GM23338 (cell line): ENCODE measurements at regions not wholly inside any gene's neighbourhood (a gene's known extent, or its start where the extent isn't known, plus 50 kb on each side); places are given as distances from the start of the nearest gene placed in this dataset.

Source experiments
- CREB1 ChIP-seq: fragments of 250-450 bp; sonication (Bioruptor Pico); IDR thresholded peaks from 2 replicates; pipeline ENCODE4 v1.5.0; 2020; ENCODE audit warnings: low read depth, mild to moderate bottlenecking, moderate library complexity
- CTCF ChIP-seq, 2 experiments: fragments of 200-600 bp in 1 of 2; sonication (generic) in 1 of 2; conservative IDR thresholded peaks; 2 replicates each; pipeline versions ENCODE4 v1.5.1 to v1.6.1; 2016 to 2017; ENCODE audit warnings: antibody characterized with exemption in 2 of 2, low read depth in 2 of 2, mild to moderate bottlenecking in 2 of 2, moderate library complexity in 1 of 2
- EZH2 ChIP-seq: fragments of 200-600 bp; sonication (generic); IDR thresholded peaks from one replicate; pipeline ENCODE4 v1.8.0; 2017; ENCODE audit warnings: antibody characterized with exemption, mild to moderate bottlenecking, low read depth; ENCODE audit not compliant: unreplicated experiment
- POLR2AphosphoS5 ChIP-seq: IDR thresholded peaks from 2 replicates; pipeline ENCODE4 v1.6.1; 2016; ENCODE audit warnings: antibody characterized with exemption, low read depth
- REST ChIP-seq: IDR thresholded peaks from one replicate; pipeline ENCODE4 v1.6.1; 2018; ENCODE audit warnings: antibody characterized with exemption; ENCODE audit not compliant: unreplicated experiment

GRCh38 chr13:34826432-34826831 is 115.6 kb upstream of the NBEA start:
- no peak for TF ChIP-seq CTCF (conservative IDR thresholded peaks at IDR 0.05; ENCODE audit: low read depth in 2 of 2)
- TF ChIP-seq EZH2, result no peak
- TF ChIP-seq POLR2AphosphoS5, result no peak
- TF ChIP-seq REST, result no peak
- TF ChIP-seq CREB1, result no peak
